GM19351 (cell line): ENCODE measurements at regions not wholly inside any gene's neighbourhood (a gene's known extent, or its start where the extent isn't known, plus 50 kb on each side); places are given as distances from the start of the nearest gene placed in this dataset.
"Not testable (repeated sequence)": the region's sequence is repeated elsewhere in the genome, so short reads cannot be mapped to it uniquely, and the experiment has no call there.

ENCODE experiments used
- ATAC-seq: cut with Tn5 transposase; IDR thresholded peaks from one replicate; pipeline ENCODE4 v1.9.1; 2021; ENCODE audit warnings: mild to moderate bottlenecking, moderate library complexity; ENCODE audit not compliant: unreplicated experiment

DNA sequence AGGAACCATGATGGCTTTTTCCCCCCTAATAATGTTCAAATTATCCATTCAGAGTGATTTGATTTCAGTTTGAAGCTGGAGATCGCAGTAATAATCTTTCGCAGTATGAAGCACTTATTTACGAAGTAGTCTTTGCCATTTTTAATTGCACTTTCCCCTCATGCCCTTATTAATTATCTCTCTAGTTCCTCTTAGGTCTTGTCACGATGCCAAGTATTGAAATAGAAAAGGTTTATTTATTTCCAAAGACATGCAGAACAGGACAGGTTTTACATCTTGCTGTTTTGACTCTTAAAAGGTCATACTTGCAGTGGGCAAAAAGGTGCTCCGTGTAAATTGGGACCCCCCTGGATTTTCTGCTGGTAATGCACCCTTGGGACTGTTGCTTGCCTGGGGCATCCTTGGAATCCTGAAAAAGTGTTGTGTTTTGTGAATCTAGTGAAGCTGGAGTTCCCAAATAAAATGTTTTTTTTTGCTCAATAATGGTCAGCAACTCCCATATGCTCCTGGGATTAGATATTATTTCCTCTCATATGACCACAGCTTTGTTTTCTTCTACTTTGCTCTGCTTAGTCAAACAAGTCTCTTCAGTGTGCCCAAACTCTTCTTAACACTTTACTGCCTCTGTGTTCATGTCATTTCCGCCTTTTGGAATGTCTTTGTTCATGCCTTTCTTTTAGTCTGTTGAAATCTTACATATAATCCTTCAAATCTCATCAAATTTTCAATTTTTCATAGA is 278.3 kb downstream of the TMEM38B start:
- ATAC-seq = no peak

DNA sequence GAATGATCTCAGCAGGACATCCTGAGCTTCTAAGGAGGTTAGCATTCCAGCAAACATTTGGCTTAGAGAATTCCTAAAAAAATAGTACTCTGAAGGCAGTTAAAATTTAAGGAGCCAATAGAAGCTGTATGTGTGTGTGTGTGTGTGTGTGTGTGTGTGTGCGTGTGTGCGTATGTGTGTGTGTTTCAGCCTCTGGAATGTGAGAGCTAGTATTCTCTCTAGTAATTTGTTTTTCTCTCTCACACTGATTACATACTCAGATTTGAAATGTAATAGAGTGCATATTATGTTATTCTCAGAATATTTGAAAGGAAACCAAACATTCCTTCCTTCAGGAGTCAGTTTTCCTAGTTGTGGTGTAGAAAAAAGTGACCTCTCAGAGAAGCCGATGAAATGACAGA is 279.6 kb downstream of the TMEM38B start:
- ATAC-seq = no peak

DNA sequence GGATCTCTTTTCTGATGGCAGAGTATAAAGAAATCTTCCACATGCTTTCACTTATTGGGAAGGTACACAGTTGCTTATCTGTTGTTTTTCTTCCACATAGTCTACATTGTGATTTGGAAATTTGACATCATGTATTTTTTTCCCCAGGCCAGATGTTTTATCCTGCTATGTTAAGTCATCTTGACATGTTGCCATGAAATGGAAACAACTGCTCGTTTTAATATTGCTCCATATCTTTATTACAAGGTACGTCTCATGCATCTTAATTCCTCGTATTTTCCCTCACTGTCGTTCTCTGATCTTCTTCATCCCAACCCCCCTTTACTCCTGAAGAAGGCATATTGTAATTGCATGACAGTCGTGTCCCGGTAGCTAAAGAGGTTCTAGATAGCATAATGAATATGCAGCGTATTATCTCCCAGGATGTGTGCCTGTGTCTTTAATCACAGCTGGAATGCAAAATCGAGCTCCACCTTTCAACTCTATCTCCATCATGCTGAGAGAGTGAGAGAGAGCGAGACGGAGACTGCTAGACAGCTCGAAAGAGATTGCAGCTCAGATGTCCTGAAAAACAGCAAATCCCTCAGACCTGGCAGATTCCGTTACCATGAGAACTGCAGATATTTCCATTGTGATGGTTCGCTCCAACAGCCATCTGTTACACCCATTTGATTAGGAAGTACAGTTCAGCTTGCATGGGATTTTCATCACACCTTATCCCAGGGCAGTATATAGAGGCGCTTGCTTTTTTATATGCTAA is 281.7 kb downstream of the TMEM38B start:
- no peak for ATAC-seq

DNA sequence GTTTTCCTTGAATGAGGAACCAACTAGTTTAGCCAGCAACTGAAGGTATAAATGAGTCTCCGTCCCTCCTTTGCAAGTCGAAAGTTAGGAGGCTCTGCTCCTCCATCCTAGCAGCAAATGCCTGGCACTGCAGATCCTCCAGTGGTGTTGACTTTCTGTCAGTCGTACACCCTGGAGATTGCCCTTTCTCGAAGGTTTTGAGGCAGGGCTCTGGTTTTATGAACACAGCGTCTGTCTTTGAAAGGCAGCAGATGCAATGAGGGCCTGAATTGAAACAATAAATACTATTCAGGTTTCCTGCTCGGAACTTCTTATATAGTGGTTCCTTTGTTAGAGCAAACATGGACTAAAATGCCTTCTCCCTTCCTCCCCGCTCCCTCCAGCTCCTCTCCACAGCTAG is 284.0 kb downstream of the TMEM38B start:
- no peak for ATAC-seq

DNA sequence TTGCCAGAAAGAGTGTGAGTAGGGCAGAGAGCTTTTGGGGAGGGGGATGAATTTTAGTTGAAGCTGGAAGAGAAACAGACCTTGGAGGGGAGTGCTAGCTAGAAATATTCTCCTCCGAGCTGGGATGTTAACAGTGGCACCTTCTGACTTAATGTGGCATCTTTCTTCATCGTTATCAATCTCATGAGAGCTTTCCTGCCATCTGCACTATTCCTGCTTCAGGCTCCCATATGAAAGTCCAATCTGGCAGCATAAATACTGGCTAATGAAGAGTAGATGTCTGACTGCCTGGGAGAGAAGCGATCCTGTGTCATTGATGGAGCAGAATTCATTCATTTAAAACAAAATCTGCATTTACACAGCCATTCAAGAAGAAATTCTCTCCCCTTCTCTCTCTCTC is 284.5 kb downstream of the TMEM38B start:
- no peak for ATAC-seq

DNA sequence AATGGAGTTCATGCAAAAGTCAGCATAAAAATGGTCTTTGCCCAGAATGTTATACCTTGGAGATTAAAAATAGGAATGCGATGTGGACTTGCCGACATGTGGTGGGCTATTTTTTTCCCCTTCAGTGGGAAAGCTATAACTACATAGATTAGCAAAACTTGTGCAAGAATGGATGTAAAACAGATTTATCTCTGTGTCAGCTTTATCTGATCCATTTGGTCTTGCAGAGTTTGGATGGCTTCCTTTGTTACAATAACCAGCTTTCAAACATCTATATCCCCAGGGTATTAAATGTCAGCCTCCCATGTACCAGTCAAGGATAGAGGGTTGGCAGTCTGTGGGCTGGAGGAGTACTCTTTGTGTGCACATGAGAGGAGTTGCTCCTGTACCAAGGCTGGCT is 284.9 kb downstream of the TMEM38B start:
- no peak for ATAC-seq

DNA sequence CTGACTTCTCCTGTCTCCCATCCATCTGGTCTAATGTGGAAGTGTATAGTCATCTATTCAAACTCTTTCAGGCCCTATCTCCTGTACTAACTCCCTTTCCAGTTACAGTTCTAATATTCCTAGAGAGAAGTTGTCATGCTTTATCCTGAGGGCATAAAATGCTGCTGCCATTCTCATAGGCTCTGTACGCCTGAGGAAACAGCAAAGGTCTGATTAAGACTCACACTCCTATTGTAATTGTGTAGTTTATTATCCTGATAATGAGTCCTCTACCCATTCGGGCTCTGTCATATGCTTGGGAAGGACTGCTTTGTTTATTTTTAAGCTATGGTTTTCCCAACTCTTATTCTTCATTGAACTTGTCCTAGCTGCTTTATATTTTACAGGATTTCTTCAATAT is 290.4 kb downstream of the TMEM38B start:
- ATAC-seq = no peak

DNA sequence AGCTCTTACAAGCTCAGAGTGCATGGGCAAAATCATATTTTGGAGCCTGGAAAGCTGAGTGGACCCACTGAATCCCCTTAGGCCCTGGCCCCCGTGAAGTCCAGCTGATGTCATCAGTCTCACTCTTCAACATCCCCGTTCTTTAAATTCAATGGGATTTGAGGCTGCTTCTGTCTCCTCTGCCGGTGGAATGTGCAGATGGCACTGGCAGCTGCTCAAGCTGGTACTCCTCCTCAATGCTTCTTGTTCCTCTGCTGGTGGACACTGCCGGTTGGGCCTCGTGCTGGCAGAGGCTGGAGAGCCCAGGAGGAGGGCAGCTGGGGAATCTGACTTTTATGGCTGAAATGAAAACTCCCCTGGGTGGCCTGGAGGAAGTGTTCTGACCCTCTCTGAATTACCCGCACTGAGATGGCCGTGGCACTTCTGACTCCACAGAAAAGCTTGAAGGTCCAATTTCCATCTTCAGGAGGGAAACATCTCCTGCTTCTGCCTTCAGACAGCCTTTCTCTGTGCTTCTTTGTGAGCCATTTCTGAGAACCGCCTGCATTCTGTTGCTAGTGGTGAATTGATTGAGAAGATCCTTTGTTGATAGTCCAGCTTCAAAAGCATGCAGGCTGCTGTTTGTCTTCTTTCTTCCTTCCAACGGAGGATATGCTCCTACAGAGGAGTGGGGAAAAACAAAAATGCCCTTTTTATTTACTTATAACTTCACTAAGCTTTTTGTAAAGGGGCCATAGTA is 298.9 kb downstream of the TMEM38B start:
- no peak for ATAC-seq

DNA sequence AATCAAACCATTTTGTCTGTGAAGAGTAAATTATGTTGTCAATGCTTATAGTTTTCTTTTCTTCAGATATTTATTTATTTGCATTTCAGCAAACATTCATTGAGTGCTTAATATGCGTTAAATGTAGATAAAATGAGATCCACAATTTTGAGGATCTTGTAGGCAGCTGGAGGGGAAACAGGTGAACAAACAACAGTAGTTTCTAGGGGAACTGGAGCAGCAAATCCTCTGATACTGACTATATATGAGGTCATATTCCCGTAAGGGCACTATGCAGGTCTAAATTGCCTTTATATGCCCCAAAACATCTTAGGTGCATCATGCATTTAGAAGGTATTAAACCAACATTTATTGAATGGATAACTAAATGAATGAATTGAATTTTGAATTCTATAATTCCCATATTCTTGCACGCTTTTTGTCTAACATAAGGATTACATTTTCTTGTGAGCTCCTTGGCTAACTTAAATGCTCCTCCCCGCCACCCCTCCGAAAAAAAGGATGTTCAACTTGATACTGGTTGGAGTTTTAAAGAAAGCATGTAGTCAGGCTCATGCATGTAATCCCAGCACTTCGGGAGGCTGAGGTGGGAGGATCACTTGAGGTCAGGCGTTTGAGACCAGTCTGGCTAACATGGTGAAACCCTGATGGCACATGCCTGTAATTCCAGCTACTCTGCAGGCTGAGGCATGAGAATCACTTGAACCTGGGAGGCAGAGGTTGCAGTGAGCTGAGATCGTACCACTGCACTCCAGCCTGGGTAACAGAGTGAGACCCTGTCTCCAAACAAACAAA is 299.8 kb downstream of the TMEM38B start:
- ATAC-seq = no peak

DNA sequence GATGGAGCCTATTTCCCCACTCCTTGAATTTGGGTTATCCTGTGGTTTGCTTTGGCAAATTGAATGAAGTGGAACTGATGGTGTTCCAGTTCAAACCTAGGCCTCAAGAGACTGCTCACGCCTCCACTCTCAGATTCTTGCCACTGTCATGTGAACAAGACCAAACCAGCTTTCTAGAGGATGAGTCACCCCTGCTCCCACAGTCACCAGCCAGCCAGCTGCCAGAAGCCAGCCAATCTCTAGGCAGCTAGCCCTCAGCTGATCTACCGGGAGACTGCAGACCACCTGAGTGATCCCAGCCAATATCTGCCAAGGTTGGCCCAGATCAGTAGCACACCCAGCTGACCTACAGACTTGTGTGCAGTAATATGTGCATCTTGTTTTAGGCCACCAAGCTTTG is 300.6 kb downstream of the TMEM38B start:
- ATAC-seq = no peak

DNA sequence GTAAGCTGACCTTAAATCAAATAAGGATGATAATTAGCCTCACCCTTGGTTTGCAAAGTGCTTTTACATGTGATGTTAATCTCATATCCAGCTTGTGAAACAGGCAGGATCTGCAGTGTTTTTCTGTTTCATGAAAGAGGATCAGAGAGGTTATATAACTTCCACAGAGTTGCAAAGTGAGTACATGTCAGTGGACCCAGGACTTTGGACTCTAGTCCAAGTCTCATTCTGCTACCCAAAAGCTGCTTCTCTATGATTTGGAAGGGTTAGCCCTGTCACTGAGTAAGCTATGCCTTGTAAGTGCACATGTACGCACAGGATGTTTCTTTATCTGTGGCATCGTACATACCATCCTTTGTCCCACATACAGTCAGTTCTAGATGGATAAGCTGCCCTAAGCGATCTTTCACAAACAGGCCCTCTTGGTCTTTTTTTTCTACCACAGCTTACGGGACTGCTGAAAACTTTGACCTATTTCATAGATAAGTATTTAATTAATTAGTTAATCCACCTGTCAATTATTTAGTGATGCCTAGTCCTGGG is 322.9 kb downstream of the TMEM38B start:
- ATAC-seq = no peak

DNA sequence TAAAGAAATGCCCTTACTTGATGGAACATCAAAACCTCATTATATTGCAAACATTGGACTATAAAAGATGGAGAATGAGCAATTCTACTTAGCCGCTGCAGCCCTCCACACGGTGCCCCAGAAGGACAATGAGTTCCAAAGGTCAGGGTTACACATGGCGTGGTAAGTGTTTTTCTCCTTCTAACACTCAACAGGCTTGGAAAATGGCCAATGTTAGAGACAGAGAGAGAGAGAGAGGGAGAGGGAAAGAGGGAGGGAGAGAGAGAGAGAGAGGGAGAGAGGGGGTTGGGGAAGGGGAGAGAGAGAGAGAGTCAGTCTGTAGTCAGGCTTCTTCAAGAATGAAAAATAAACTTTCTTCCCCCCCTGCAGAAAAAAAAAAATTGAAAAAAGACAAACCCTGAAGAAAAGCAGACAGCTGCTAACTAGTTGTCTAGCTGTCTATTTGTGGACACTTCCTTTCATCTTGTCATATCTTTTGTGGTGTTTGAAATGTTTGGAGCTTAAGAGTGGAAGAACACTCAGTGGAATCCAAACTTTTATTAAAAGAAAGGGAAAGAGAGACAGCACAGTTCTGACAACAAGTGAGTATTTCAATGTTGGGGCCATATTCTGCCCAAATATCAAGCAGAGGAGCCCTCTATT is 324.8 kb downstream of the TMEM38B start:
- no peak for ATAC-seq

DNA sequence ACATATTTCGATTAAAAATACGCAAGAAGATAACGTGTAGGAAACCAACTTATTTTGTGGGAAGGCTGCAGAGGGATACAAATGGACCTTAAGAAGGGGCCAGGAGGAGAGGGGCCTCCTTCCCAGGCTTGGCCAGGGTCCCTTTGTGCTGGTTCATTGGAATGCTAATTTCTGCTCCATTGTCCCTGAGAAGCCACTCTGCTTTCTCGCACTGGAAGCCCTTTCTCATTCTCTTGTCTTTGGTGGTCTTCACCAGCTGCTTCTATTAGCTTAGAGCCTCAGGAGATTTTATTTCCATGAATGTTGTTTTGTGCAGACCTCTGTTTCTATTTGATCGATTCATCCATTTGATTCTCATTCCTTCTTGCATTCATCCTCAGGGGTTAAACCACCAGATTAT is 325.4 kb downstream of the TMEM38B start:
- no peak for ATAC-seq

DNA sequence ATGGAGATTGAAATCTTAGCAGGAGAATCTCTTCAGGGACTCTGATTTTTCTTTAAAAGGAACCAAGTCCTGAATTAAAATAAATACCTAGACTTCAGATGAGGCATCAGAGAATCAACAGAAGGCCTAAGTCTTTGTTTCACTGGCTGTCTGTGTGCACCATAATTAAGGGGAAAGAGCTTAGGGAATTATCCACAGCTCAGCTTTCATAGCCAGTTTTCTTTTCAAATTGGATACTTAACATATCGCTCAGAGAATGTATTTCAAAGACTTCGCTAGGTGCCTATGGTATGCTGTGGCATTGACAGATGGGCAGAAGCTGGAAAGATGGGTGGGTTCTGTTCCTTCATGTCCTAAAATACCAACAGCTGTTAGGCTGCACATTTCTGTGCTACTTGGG is 325.8 kb downstream of the TMEM38B start:
- ATAC-seq = no peak

DNA sequence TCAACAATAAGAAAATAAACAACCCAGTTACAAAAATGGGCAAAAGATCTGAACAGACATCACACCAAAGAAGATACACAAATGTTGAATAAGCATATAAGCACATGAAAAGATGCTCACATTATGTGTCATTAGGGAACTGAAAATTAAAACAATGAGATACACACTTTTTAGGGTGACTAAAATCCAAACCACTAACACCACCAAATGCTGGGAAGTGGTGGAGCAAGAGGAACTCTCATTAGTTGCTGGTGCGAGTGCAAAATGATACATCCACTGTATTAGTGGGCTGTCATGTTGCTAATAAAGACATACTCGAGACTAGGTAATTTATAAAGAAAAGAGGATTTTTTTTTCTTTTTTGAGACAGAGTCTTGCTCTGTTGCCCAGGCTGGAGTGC is 329.1 kb downstream of the TMEM38B start:
- peak; percentile 55 for ATAC-seq

DNA sequence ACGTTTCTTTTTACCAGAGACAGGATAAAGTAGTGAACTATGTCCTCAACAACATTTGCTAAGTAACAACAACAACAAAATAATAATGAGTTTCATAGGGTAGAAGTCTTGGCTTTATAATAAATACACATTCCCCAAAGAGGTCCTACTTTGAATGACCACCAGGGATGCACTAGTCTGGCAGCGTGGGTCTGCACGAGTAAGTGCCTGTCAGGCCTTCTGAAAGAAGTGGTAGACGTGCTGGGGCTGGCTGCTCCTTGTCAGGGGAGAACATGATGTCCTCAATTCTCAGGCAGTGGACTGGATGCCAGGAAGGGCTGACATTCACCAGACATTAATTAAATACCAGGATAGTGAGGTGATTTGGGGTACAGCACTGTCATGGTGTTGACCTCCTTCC is 331.1 kb downstream of the TMEM38B start:
- no peak for ATAC-seq

DNA sequence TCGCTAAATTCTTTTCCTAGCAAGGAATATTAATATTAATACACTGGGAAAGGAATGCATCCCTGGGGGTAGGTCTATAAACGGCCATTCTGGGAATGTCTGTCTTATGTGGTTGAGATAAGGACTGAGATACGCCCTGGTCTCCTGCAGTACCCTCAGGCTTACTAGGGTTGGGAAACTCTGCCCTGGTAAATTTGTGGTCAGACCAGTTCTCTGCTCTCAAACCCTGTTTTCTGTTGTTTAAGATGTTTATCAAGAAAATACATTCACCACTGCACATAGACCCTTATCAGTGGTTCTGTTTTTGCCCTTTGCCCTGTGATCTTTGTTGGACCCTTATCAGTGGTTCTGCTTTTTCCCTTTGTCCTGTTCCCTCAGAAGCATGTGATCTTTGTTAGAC is 335.8 kb downstream of the TMEM38B start:
- ATAC-seq = not testable (repeated sequence)

DNA sequence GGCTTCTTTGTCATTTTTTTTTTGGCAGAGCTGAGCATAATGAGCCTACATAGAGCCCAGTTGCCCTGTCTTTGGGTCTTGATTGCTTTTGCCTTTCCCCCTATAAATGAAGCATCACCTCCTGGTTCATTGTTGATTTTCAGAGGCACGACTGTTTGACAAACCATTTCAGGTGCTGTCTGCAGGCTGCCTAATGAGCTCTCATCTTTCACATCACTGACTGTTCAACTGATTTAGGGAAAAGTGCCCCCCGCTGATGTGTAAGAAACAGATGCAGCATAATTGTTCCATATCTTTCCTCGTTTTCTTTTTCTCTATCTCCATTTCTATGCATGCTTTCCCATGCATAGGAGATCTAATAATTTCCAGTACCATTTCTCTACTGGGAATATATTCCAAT is 338.6 kb downstream of the TMEM38B start:
- ATAC-seq = no peak

DNA sequence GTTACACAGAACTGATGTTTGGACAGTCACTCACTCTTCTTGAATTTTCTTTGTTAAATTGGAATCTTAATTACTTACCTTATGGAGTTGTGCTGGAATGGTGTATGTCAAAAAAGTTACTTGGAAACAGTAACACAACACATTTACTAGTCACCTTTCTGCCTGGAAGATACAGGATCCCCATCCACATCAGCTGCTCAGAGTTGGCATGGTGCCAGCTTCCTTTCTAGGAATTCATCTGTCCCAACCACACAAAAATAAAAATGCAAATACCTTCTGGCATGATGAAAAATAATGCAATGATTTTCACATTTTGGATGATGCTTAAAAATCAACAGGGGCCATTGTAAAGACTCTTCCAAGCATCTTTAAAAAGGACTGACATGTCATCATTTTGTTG is 341.5 kb downstream of the TMEM38B start:
- no peak for ATAC-seq

DNA sequence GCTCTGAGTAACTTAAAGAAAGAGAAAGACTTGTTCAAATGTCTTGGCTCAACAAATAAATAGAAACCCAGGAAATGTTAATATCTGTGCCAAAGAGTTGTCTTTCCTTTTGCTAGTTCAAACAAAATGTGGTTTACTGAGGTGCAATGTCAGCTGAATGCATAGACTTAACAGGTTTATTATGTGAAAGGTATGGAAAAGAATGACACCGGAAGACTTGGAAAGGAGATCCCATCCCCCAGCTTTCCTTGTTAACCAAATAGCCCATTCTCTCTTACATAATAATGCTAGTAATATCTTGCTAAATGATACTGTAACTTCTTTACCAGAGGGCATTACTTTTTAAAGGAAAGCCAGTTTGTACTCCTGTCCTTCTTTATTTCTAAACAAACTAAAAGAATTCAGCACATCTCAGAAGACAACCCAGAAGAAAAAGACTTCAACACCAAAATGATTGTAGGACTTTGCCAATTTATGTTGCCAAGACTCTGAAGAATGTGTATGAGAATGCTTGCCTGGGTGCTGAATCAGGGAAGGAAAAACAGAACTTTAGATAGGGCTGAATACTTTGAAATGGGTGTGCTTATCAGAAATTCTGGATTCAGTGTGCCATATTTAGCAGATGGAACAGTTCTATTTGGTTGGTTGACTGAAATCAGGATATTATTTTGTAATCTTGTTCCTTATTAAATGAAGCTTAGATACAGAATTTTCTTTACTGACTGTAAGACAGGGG is 344.1 kb downstream of the TMEM38B start:
- no peak for ATAC-seq
